HEK293T (cell line): ENCODE measurements at regions not wholly inside any gene's neighbourhood (a gene's known extent, or its start where the extent isn't known, plus 50 kb on each side); places are given as distances from the start of the nearest gene placed in this dataset.

Experiments used
- ELF4 ChIP-seq: fragments of 450-650 bp; IDR thresholded peaks from 2 replicates; pipeline ENCODE4 v1.6.1; 2017; ENCODE audit warnings: antibody characterized with exemption
- FOXA1 ChIP-seq: fragments of 450-650 bp; IDR thresholded peaks from 2 replicates; pipeline ENCODE4 v1.6.1; 2016; ENCODE audit warnings: mild to moderate bottlenecking
- L3MBTL2 ChIP-seq: fragments of 450-650 bp; conservative IDR thresholded peaks from 2 replicates; pipeline ENCODE4 v1.6.1; 2016; ENCODE audit warnings: mild to moderate bottlenecking
- SP1 ChIP-seq: fragments of 450-650 bp; IDR thresholded peaks from 2 replicates; pipeline ENCODE4 v1.6.1; 2017

DNA sequence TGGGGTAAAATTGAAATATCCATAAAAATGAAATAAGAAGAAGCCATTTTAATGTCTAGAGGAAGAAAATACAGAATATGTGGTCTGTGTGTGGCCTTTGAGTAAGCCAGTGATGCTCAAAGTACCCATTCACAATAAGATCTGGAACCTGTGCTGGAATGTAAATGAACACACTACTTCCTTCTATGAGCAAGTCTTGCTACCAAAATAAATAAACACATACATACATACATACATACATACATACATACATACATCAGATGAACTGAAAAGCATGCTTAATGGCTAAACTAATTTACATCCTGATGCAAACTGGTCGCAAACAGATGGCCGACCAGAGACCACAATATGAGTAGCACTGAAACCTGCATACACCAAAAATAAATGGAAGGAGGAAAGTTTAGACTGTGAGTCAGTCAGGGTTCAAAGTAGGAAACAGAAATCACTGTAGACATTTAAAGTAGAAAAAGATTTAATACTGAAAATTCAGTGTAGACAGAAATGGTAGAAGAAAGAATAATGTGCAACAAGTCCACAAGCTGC, 317.6 kb downstream of the CAAP1 start:
- TF ChIP-seq ELF4 (no peak), FOXA1 (no peak), SP1 (no peak), L3MBTL2 (no peak)
